RWPE2 (cell line): ENCODE measurements at regions not wholly inside any gene's neighbourhood (a gene's known extent, or its start where the extent isn't known, plus 50 kb on each side); places are given as distances from the start of the nearest gene placed in this dataset.

Experiments used
- ATAC-seq: fragments of 200-7000 bp; cut with Tn5 transposase; 3 replicates; pipeline ENCODE4 v1.9.1; 2021; ENCODE audit warnings: low read depth
- DNase-seq: peaks from one replicate; pipeline ENCODE4 v3.0.0-alpha.2; 2020; ENCODE audit warnings: low spot score
- H3K27ac ChIP-seq: fragments of 450-650 bp; 2 replicates; pipeline ENCODE4 v1.5.1; 2017; ENCODE audit warnings: mild to moderate bottlenecking; ENCODE audit not compliant: poor library complexity, severe bottlenecking
- H3K27me3 ChIP-seq: fragments of 250-450 bp; sonication (Bioruptor Pico); 2 replicates; pipeline ENCODE4 v1.5.1; 2021; ENCODE audit warnings: mild to moderate bottlenecking, moderate library complexity; ENCODE audit not compliant: insufficient read depth, poor library complexity, severe bottlenecking
- H3K36me3 ChIP-seq: fragments of 250-450 bp; sonication (Bioruptor Pico); 2 replicates; pipeline ENCODE4 v1.5.1; 2020; ENCODE audit warnings: low read depth, mild to moderate bottlenecking, moderate library complexity
- H3K4me1 ChIP-seq: fragments of 250-450 bp; sonication (Bioruptor Pico); 2 replicates; pipeline ENCODE4 v1.5.1; 2021; ENCODE audit warnings: mild to moderate bottlenecking, moderate library complexity; ENCODE audit not compliant: insufficient read depth, poor library complexity, severe bottlenecking
- H3K4me3 ChIP-seq: fragments of 250-450 bp; sonication (Bioruptor Pico); 2 replicates; pipeline ENCODE4 v1.5.1; 2021; ENCODE audit warnings: mild to moderate bottlenecking, moderate library complexity; ENCODE audit not compliant: severe bottlenecking
- H3K9me3 ChIP-seq: fragments of 250-450 bp; sonication (Bioruptor Pico); 2 replicates; pipeline ENCODE4 v1.5.1; 2021; ENCODE audit warnings: mild to moderate bottlenecking, moderate library complexity; ENCODE audit not compliant: severe bottlenecking
- CTCF ChIP-seq: fragments of 450-650 bp; IDR thresholded peaks from one replicate; pipeline ENCODE4 v1.5.1; 2017; ENCODE audit warnings: mild to moderate bottlenecking, moderate library complexity; ENCODE audit not compliant: poor library complexity, severe bottlenecking

- H3K9me3 ChIP-seq: no peaks in the 10 kb centered on the region
- H3K4me1 ChIP-seq: no peaks in the 10 kb centered on the region
- H3K36me3 ChIP-seq: no peaks in the 10 kb centered on the region
- ATAC-seq: no peak
- peaks cover 3% of the 10 kb centered on the region for H3K27me3 ChIP-seq
- no peak for DNase-seq
- no peak overlapping the region for H3K4me3 ChIP-seq
- no peak for TF ChIP-seq CTCF
- H3K27ac ChIP-seq: no peak overlapping the region
Observed at GRCh38 chr13:97559030-97559429, 125.1 kb downstream of the RAP2A start.

GRCh38 chr13:97559981-97560380 lies 126.0 kb downstream of the RAP2A start:
- no peaks in the 10 kb centered on the region for H3K27me3 ChIP-seq
- DNase-seq (no peak), ATAC-seq (no peak)
- no peak overlapping the region for H3K4me3 ChIP-seq
- no peaks in the 10 kb centered on the region for H3K9me3 ChIP-seq
- H3K36me3 ChIP-seq: no peaks in the 10 kb centered on the region
- TF ChIP-seq CTCF: no peak
- no peaks in the 10 kb centered on the region for H3K4me1 ChIP-seq
- no peak overlapping the region for H3K27ac ChIP-seq

- H3K27ac ChIP-seq: no peak overlapping the region
- DNase-seq (no peak), ATAC-seq (no peak)
- TF ChIP-seq CTCF: no peak
- H3K4me1 ChIP-seq: no peaks in the 10 kb centered on the region
- H3K27me3 ChIP-seq: no peaks in the 10 kb centered on the region
- no peaks in the 10 kb centered on the region for H3K9me3 ChIP-seq
- no peaks in the 10 kb centered on the region for H3K36me3 ChIP-seq
- no peak overlapping the region for H3K4me3 ChIP-seq
Observed at GRCh38 chr13:97561182-97561581, 127.2 kb downstream of the RAP2A start.

- no peak for TF ChIP-seq CTCF
- ATAC-seq (no peak), DNase-seq (no peak)
- H3K4me3 ChIP-seq: no peak overlapping the region
- no peak overlapping the region for H3K27ac ChIP-seq
- peaks cover 5% of the 10 kb centered on the region for H3K4me1 ChIP-seq
- no peaks in the 10 kb centered on the region for H3K36me3 ChIP-seq
- no peaks in the 10 kb centered on the region for H3K9me3 ChIP-seq
- H3K27me3 ChIP-seq: no peaks in the 10 kb centered on the region
Observed at GRCh38 chr13:97562962-97563361, 129.0 kb downstream of the RAP2A start.

- H3K9me3 ChIP-seq: no peaks in the 10 kb centered on the region
- DNase-seq: no peak
- no peaks in the 10 kb centered on the region for H3K27me3 ChIP-seq
- no peak overlapping the region for H3K27ac ChIP-seq
- no peak for TF ChIP-seq CTCF
- peaks cover 8% of the 10 kb centered on the region for H3K4me1 ChIP-seq
- no peak for ATAC-seq
- no peak overlapping the region for H3K4me3 ChIP-seq
- no peaks in the 10 kb centered on the region for H3K36me3 ChIP-seq
Observed at GRCh38 chr13:97564956-97565355, 131.0 kb downstream of the RAP2A start.
